DMS153 treated with DMSO at 0.1 percent for 48 hours (cell line): ENCODE measurements at regions not wholly inside any gene's neighbourhood (a gene's known extent, or its start where the extent isn't known, plus 50 kb on each side); places are given as distances from the start of the nearest gene placed in this dataset.

Experiments used
- DNase-seq: peaks from one replicate; lab custom pipeline; 2025; ENCODE audit not compliant: unreplicated experiment; lab: John Stamatoyannopoulos, UW

- DNase-seq: no peak
Observed at GRCh38 chr4:59223292-59223941, 1976.7 kb upstream of the ADGRL3 start.

- no peak for DNase-seq
Observed at GRCh38 chr4:59238212-59238611, 1961.9 kb upstream of the ADGRL3 start.

GRCh38 chr4:59240011-59240410, 1960.1 kb upstream of the ADGRL3 start:
- no peak for DNase-seq

GRCh38 chr4:59243038-59243437, 1957.1 kb upstream of the ADGRL3 start:
- no peak for DNase-seq

GRCh38 chr4:59247032-59247431, 1953.1 kb upstream of the ADGRL3 start:
- no peak for DNase-seq

GRCh38 chr4:59248313-59248712, 1951.8 kb upstream of the ADGRL3 start:
- no peak for DNase-seq

GRCh38 chr4:59249110-59249509, 1951.0 kb upstream of the ADGRL3 start:
- no peak for DNase-seq

GRCh38 chr4:59258002-59258401, 1942.1 kb upstream of the ADGRL3 start:
- no peak for DNase-seq

- DNase-seq: no peak
Observed at GRCh38 chr4:59307609-59308008, 1892.5 kb upstream of the ADGRL3 start.

- DNase-seq: no peak
Observed at GRCh38 chr4:59314637-59315036, 1885.5 kb upstream of the ADGRL3 start.

- no peak for DNase-seq
Observed at GRCh38 chr4:59339631-59340030, 1860.5 kb upstream of the ADGRL3 start.

- no peak for DNase-seq
Observed at GRCh38 chr4:59341506-59341905, 1858.6 kb upstream of the ADGRL3 start.

GRCh38 chr4:59348949-59349348, 1851.2 kb upstream of the ADGRL3 start:
- no peak for DNase-seq

GRCh38 chr4:59369229-59369628, 1830.9 kb upstream of the ADGRL3 start:
- no peak for DNase-seq

GRCh38 chr4:59374416-59374815, 1825.7 kb upstream of the ADGRL3 start:
- DNase-seq: no peak

- no peak for DNase-seq
Observed at GRCh38 chr4:59380841-59381366, 1819.2 kb upstream of the ADGRL3 start.

- DNase-seq: no peak
Observed at GRCh38 chr4:59381591-59381990, 1818.5 kb upstream of the ADGRL3 start.

- no peak for DNase-seq
Observed at GRCh38 chr4:59387759-59388758, 1812.1 kb upstream of the ADGRL3 start.

GRCh38 chr4:59393780-59394179, 1806.3 kb upstream of the ADGRL3 start:
- DNase-seq: no peak

GRCh38 chr4:59400334-59400733, 1799.8 kb upstream of the ADGRL3 start:
- DNase-seq: no peak

GRCh38 chr4:59409647-59410046, 1790.5 kb upstream of the ADGRL3 start:
- DNase-seq: no peak

- no peak for DNase-seq
Observed at GRCh38 chr4:59412739-59413138, 1787.4 kb upstream of the ADGRL3 start.
